LNCaP clone FGC (cell line): ENCODE measurements at regions not wholly inside any gene's neighbourhood (a gene's known extent, or its start where the extent isn't known, plus 50 kb on each side); places are given as distances from the start of the nearest gene placed in this dataset.

Experiments used
- DNase-seq: peaks from one replicate; pipeline ENCODE4 v3.0.0-alpha.2; 2011; ENCODE audit warnings: low read depth
- H3K4me3 ChIP-seq: 2 replicates; pipeline ENCODE4 v1.5.1; 2011; ENCODE audit warnings: mild to moderate bottlenecking, low read depth, low read length, control low read depth
- TF ChIP-seq, protein P1 (sequence below): IDR thresholded peaks from 2 replicates; pipeline ENCODE4 v1.5.1; 2012; ENCODE audit warnings: mild to moderate bottlenecking; ENCODE audit not compliant: control insufficient read depth, insufficient read depth; ENCODE audit errors: extremely low read depth

DNA sequence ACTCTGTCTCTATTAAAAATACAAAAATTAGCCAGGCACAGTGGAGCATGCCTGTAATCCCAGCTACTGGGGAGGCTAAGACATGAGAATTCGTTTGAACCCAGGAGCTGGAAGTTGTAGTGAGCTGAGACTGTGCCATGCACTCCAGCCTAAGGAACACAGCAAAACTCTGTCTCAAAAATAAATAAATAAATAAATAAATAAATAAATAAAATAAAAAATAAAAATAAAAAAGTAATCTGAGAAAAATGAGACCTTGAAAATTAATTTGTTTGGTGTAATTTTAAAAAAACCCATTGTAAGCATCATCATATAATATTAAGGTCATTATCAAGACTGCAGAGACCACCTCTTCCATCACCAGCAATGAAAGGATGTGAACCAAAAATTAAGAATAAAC is 997.1 kb downstream of the CDH18 start:
- no peak overlapping the region for H3K4me3 ChIP-seq
- no peak for DNase-seq

DNA sequence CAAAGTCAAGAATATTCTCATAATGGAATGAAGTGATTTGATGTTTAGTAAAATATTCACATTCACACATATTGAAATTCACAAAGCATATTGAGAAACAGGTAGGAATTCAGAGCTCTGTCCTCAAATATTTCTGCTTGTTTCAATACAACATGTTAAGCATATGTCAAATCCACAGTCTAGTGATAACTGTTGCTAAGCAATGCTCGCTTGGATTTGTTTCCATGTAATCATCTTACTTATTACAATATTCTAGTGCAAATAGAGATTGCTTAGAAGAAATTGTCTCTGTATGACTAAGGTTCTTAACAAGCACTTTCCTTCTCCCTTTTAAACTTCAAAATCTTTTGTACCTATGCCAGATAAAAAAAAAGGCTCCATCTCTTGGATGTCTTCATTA is 995.7 kb downstream of the CDH18 start:
- H3K4me3 ChIP-seq = no peak overlapping the region
- TF ChIP-seq, protein P1, sequence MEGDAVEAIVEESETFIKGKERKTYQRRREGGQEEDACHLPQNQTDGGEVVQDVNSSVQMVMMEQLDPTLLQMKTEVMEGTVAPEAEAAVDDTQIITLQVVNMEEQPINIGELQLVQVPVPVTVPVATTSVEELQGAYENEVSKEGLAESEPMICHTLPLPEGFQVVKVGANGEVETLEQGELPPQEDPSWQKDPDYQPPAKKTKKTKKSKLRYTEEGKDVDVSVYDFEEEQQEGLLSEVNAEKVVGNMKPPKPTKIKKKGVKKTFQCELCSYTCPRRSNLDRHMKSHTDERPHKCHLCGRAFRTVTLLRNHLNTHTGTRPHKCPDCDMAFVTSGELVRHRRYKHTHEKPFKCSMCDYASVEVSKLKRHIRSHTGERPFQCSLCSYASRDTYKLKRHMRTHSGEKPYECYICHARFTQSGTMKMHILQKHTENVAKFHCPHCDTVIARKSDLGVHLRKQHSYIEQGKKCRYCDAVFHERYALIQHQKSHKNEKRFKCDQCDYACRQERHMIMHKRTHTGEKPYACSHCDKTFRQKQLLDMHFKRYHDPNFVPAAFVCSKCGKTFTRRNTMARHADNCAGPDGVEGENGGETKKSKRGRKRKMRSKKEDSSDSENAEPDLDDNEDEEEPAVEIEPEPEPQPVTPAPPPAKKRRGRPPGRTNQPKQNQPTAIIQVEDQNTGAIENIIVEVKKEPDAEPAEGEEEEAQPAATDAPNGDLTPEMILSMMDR = no peak
- DNase-seq = no peak

More for the DNA sequence above, 997.1 kb downstream of the CDH18 start:
- TF ChIP-seq, protein P1 = no peak

DNA sequence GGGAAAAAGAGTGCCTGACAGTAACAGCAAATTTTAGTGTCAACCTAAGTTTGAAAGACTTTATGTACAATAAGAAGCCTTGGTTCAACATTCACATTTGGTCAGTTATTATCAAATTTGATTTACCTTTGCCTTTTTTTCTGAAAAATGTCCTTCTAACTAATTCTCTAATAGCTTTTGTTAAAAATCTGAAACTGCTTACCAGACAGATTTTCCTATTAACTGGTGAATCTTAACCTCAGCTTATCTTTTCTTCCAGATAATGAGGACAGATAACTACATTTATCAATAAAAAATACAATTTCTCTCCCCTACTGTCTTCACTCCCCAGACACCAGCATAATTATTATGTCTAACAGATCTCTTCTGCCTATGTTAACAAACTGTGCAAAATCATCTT is 988.5 kb downstream of the CDH18 start:
- no peak overlapping the region for H3K4me3 ChIP-seq
- TF ChIP-seq, protein P1 = no peak
- DNase-seq = no peak

DNA sequence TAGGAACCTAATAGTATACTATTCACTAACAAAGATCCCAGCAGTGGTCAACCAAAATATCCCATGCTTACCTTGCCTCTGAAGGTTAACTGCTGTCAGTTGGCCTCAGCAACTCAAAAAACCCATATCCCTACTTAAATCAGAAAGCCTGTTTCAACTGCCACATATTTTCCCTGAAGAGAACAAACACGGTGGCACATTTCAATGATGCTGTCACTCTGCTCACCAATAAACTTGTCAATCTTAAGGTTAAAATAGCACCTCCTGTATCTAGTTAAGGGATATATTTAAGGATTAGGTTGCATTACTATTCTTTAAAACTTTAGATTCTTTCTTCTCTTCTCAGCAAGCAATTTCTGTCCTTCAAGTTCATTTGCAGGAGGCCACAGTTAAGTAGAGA is 986.9 kb downstream of the CDH18 start:
- no peak overlapping the region for H3K4me3 ChIP-seq
- TF ChIP-seq, protein P1 = no peak
- no peak for DNase-seq

DNA sequence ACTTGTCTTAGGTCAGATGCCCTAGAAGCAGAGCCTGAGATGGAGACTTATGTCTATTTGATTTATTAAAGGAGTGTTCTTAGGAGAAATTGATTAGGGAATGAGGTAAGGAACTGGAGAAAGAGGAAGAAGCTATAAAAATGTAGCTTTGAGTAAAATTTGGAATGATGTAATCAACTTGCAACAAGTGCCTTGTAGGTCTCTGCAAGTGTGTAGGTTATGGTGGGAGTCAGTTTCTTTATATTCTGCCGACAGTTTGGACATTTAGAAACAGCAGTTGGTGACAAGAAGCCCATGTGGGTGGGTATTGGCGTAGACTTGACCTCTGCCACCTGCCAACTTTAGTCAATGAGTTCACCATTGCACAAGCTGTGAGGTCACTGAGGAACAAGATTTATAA is 986.5 kb downstream of the CDH18 start:
- no peak for DNase-seq
- TF ChIP-seq, protein P1 = no peak
- H3K4me3 ChIP-seq = no peak overlapping the region

DNA sequence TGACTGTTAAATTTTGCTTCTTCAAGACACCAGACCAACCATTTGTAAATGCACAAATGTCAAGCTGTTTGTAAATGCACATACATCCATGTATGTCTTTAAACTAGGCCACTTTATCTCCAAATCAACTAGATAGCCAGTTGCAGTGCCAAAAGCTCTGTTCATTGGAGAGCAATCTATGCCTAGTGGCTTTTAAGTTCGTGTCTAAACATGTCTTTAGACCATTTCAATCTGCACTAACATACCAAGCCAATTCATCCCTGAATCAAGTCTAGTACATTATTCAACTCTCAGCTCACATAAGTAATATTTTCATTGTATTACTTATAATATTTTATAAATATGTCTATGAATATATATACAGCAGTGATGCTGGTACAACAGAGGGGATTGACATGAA is 985.9 kb downstream of the CDH18 start:
- H3K4me3 ChIP-seq = no peak overlapping the region
- TF ChIP-seq, protein P1 = no peak
- DNase-seq = no peak

DNA sequence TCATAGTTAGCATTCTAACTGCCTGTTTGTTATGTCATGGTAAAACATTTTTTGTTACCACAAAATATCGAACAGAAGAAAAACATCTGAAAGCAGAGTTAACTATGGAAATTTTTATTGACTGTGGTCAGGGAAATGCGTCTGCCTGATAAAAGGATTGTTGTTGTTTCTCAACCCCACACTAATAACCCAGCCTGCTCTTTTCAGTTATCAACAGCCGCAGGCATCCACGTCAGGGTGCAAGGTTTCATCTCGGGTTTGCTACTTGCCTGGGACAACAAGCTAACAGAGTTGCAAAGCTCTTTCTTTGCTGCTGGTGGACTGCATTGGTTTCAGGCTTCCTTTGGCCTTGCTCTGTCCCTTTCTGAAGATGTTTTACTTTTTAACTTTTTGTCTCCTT is 969.2 kb downstream of the CDH18 start:
- no peak overlapping the region for H3K4me3 ChIP-seq
- TF ChIP-seq, protein P1 = no peak
- no peak for DNase-seq
